ENCODE measurements at regions not wholly inside any gene's neighbourhood (a gene's known extent, or its start where the extent isn't known, plus 50 kb on each side); places are given as distances from the start of the nearest gene placed in this dataset.

- DNase-seq (ENCODE audit: low read depth in 4 of 4, low spot score in 2 of 4), result no peak
Observed at GRCh38 chr10:7507887-7508726, 97.3 kb upstream of the SFMBT2 start.

GRCh38 chr10:7506571-7506970, 95.7 kb upstream of the SFMBT2 start:
- DNase-seq (ENCODE audit: low read depth in 4 of 4, low spot score in 2 of 4), result no peak

DNA sequence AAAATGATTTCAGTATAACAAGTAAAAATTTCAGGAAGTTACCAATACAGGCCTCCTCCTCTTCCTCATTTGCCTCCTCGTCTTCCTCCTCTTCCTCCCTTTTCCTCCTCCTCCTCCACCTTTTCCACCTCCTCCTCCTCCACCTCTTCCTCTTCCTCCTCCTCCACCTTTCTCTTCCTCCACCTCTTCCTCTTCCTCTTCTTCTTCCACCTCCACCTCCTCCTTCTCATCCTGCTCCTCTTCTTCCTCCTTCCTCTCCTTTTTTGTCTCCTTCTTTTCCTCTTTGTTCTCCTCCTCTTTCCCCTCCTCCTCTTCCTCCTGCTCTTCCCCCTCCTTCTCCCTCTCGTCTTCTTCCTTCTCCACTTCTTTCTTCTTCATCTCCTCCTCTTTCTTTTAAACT, 94.4 kb upstream of the SFMBT2 start:
- no peak for DNase-seq (ENCODE audit: low read depth in 4 of 4, low spot score in 2 of 4)

DNA sequence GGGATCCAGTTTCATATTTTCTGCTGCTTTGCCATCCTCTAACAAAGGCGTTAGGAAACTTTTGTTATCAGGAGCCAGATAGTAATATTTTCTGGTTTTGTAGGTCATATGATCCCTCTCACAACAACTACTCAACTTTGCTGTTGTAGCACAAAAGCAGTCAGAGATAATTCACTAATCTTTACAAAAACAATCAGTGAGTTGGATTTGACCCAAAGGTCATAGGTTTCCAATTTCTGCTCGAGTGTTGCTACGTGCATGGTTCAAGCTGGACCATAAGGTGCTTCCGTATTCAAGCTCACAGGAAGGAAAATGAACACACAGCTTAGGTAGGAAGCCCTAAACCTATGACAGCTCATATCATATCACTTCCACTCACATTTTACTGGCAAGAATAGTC, 92.4 kb upstream of the SFMBT2 start:
- no peak for DNase-seq (ENCODE audit: low read depth in 4 of 4, low spot score in 2 of 4)

GRCh38 chr10:7501157-7501556, 90.3 kb upstream of the SFMBT2 start:
- DNase-seq (ENCODE audit: low read depth in 4 of 4, low spot score in 2 of 4), result no peak

GRCh38 chr10:7498111-7498510, 87.3 kb upstream of the SFMBT2 start:
- no peak for DNase-seq (ENCODE audit: low read depth in 4 of 4, low spot score in 2 of 4)

DNA sequence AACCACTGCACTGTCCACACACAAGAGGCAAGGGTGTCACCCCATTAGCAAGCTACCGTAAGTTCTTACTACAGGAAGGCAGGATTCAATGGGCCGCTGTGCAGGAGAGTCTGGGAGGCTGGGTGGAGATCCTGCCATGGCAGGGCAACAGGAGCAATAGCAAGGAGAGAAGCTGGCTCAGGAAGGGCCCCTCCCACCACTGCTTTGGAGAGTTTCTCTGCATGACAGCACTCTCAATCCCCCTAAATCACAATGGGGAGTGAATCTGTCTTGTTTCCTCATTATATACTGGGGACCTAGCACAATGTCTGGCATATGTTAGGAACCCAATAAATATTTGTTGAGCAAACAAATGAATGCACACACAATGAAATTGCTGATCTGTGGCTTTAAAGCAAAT, 83.2 kb upstream of the SFMBT2 start:
- no peak for DNase-seq (ENCODE audit: low read depth in 4 of 4, low spot score in 2 of 4)

GRCh38 chr10:7492660-7493046, 81.8 kb upstream of the SFMBT2 start:
- no peak for DNase-seq (ENCODE audit: low read depth in 4 of 4, low spot score in 2 of 4)

DNA sequence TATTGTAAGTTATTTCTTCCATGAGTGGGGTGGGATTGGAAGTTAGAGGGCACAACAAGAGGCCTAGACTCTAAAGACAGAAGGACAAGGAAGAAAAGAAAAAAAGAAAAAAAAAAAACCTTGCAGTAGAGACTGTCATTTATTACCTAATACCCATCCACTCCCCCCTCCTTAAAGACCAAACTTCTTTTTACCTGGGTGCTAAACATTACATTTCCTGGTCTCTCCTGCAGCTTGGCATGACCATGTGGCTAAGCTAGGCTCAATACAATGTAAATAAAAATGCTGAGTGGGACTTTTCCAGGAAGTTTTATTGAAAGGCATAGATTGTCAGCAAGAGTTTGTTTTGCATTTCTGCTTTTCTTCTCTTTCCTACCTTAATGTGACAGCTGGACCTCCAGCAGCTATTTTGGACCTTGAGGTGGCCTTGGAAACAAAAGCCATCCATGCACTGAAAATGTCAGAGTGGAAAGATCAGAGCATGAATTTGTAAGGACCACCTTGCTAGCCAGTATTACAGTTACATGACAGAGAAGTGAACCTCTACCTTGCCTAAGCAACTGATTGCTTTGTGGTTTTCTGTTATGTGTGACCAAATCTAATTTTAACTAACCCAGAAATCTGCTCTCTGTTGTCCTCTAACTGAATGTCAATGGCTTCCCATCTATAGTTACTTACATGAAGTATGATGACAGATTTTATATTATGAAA, 81.3 kb upstream of the SFMBT2 start:
- no peak for DNase-seq (ENCODE audit: low read depth in 4 of 4, low spot score in 2 of 4)

DNA sequence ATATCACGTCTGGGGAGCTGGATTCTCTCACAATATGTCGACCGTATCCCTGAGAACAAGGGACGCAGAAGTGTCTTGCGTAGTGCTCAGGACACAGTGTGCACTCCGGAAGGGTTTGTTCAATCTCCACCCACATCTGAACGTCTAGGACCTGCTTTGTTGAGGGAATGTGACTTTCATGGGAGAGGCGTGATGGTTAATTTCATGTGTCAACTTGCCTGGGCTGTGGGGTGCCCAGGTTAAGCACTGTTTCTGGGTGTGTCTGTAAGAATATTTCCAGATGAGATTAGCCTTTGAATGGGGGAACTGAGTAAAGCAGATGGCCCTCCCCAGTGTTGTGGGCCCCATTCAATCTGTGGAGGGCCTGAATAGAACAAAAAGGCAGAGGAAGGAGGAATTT, 80.4 kb upstream of the SFMBT2 start:
- DNase-seq (ENCODE audit: low read depth in 4 of 4, low spot score in 2 of 4), result no peak

- DNase-seq (ENCODE audit: low read depth in 4 of 4, low spot score in 2 of 4), result peak in 1 of 4 donors; percentile 56
Observed at GRCh38 chr10:7488418-7488829, 77.6 kb upstream of the SFMBT2 start.

DNA sequence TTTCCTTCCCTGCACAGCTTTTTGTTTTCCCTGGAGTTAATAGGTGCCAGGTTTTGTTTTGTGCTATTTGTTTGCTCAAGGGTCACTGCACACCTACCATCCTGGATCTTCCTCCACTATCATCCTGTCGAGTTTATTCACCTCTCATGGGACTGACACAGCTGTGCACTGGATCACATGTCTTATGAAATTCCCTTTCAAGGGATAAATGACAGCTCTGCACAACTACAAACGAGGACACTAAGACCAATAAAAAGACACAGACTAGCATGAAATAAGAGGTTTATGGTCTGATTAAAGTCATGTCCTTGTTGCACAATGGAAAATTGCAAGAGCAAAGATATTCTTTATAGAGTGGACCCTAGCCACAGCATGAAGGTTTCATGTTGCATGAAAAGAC, 76.7 kb upstream of the SFMBT2 start:
- DNase-seq (ENCODE audit: low read depth in 4 of 4, low spot score in 2 of 4), result no peak

- DNase-seq (ENCODE audit: low read depth in 4 of 4, low spot score in 2 of 4), result no peak
Observed at GRCh38 chr10:7486528-7486927, 75.7 kb upstream of the SFMBT2 start.

- no peak for DNase-seq (ENCODE audit: low read depth in 4 of 4, low spot score in 2 of 4)
Observed at GRCh38 chr10:7485799-7486198, 75.0 kb upstream of the SFMBT2 start.

- no peak for DNase-seq (ENCODE audit: low read depth in 4 of 4, low spot score in 2 of 4)
Observed at GRCh38 chr10:7485244-7485556, 74.4 kb upstream of the SFMBT2 start.

- no peak for DNase-seq (ENCODE audit: low read depth in 4 of 4, low spot score in 2 of 4)
Observed at GRCh38 chr10:7484456-7485243, 73.8 kb upstream of the SFMBT2 start.

DNA sequence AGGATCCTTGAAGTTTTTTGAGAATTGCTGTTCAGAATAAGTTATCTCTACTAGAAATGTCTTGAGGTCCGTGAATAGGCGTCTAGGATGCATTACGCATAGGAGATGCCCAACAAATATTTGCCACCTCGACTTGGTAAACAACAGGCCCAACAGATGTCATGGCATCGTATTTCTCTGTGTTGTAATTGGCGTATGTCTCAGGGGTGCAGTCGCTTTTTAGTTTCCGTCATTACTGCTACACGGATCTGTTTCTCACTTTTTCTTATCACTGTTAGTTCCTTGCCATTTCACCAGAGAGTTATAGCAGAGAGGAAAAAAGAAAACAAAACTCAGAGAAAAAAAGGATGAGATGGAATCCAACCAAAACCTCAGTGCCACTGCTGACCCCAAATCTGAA, 73.0 kb upstream of the SFMBT2 start:
- no peak for DNase-seq (ENCODE audit: low read depth in 4 of 4, low spot score in 2 of 4)

DNA sequence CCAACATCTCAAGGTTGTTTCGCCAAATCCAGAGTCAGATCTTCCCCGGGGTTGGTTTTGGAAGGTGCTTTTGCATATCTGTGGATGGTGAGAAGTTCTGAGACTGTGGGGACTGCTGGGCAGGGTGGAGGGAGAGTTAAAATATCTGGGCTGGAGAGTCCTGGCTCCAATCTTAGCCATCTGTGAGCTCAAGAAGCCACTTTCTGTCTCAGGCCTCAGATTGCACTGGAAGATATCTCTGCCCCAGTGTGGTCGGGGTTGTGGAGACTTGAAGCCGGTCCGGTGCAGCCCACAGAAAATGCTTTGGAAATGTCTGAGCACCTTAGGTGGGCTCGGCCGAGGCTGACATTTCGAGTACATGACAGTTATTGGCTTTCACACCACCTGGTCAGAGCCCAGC, 72.2 kb upstream of the SFMBT2 start:
- DNase-seq (ENCODE audit: low read depth in 4 of 4, low spot score in 2 of 4), result no peak

- DNase-seq (ENCODE audit: low read depth in 4 of 4, low spot score in 2 of 4), result no peak
Observed at GRCh38 chr10:7481368-7481765, 70.5 kb upstream of the SFMBT2 start.

DNA sequence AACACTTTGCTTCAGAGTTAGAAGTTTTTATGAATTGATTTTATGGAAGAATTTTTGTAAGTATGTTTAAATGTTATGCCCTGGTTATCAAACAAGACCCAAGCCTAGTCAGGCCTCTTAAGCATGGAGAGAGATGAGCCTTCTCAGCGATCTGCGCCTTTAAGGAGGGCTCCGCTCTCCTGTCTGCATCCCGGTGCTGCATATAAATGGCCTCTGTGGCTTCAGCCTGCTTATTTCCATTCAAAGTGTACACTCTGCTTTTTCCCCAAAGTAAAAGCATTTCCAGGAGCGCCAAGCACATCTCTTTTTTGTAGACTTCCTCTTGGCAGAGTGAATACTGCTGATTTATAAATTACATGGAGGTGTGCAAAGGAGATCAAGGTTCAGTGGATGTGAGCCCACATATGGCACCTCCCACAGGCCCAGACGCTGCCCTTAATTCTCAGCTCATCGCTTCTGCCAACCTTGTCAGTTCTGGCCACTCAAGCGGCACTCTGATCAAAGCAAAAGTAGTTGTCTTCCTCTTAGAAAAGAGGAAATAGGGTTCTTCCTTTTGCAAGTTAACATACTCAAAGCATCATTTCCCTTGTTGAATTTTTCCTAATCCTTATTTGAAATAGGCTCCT, 70.0 kb upstream of the SFMBT2 start:
- no peak for DNase-seq (ENCODE audit: low read depth in 4 of 4, low spot score in 2 of 4)

Data from left renal cortex interstitium (tissue), 4 donors.